Esophagus (tissue), 2 donors: ENCODE measurements at regions not wholly inside any gene's neighbourhood (a gene's known extent, or its start where the extent isn't known, plus 50 kb on each side); places are given as distances from the start of the nearest gene placed in this dataset.

Source experiments
- H3K27ac ChIP-seq, 2 donors: one replicate each; pipeline ENCODE4 v1.5.1; 2013; ENCODE audit warnings: low read depth in 2 of 2, mild to moderate bottlenecking in 2 of 2, inconsistent platforms in 1 of 2, low read length in 1 of 2, moderate library complexity in 1 of 2
- H3K27me3 ChIP-seq, 2 donors: one replicate each; pipeline ENCODE4 v1.6.1; 2013; ENCODE audit warnings: low read length in 2 of 2, control low read depth in 1 of 2, mild to moderate bottlenecking in 1 of 2; ENCODE audit not compliant: insufficient read depth in 2 of 2, control insufficient read depth in 1 of 2
- H3K36me3 ChIP-seq, 2 donors: one replicate each; pipeline ENCODE4 v1.6.1; 2013; ENCODE audit warnings: low read length in 1 of 2; ENCODE audit not compliant: control insufficient read depth in 2 of 2, insufficient read depth in 2 of 2
- H3K4me1 ChIP-seq, 2 donors: one replicate each; pipeline ENCODE4 v1.6.1; 2013; ENCODE audit warnings: low read length in 1 of 2; ENCODE audit not compliant: control insufficient read depth in 2 of 2, insufficient read depth in 2 of 2
- H3K4me3 ChIP-seq, 2 donors: one replicate each; pipeline ENCODE4 v1.5.1; 2013; ENCODE audit warnings: low read length in 2 of 2, mild to moderate bottlenecking in 2 of 2, low read depth in 1 of 2, moderate library complexity in 1 of 2
- H3K9me3 ChIP-seq, 2 donors: one replicate each; pipeline ENCODE4 v1.6.1; 2013; ENCODE audit warnings: mild to moderate bottlenecking in 2 of 2, low read depth in 1 of 2, low read length in 1 of 2, moderate library complexity in 1 of 2; ENCODE audit not compliant: control insufficient read depth in 2 of 2, insufficient read depth in 1 of 2
- WGBS, 2 donors: extraction: QIAGEN DNeasy Blood & Tissue Kit; methylation state at CpG; one replicate each; pipeline ENCODE4 v1.1.7; 2013; 5-methylcytosine and 5-hydroxymethylcytosine counted together
- donor health status: healthy with polysubstance abuse.
- donor health status: Bipolar disorder and iron deficiency.

DNA sequence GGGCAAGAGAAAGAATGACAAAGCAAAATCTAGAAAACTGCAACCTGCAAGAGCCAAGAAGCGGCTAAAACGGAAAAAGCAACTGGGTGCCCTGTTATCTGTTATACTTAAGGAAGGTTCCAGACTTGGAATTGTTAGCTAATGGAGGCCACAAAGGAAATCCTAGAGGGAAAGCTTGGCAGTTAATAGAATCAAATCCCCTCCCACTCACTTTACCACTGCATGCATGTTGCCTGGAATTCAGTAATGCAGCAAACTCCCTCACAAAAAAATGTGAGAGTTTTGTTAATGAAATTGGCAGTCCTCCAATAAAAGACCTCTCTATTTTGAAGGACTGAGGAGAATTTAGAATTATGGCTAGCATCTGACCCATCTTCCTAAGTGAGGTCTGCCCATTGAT lies 164.2 kb upstream of the SOX5 start:
- Histone ChIP-seq H3K4me1 (no peaks in the 10 kb centered on the region), H3K4me3 (no peak overlapping the region), H3K9me3 (no peaks in the 10 kb centered on the region), H3K36me3 (no peaks in the 10 kb centered on the region), H3K27ac (no peak overlapping the region), H3K27me3 (no peaks in the 10 kb centered on the region)
- 90 to 99% methylated on average over 2 of the region's 2 CpGs for WGBS, 2 donors

DNA sequence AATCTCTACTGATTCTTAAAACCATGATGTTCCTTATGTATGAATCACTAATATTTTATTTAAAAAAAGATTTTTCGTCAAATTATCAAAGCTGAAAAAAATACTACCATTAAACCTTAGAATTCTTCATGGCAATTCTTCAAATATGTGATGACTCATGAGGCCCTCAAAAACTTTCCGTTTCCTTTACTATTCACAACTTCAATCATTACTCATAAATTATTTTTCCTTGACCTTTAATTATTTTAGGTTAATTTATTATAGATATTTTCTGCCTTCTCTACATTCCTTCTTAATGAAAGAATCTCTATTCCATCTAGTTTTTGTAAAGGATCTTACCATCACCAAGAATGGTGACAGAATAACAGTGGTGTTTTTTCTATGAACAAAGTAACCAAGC lies 162.1 kb upstream of the SOX5 start:
- Histone ChIP-seq H3K4me3 (no peak overlapping the region), H3K27me3 (no peaks in the 10 kb centered on the region), H3K36me3 (no peaks in the 10 kb centered on the region), H3K27ac (no peak overlapping the region), H3K4me1 (no peaks in the 10 kb centered on the region), H3K9me3 (no peaks in the 10 kb centered on the region)
- whole genome bisulfite sequencing, 2 donors, result 27 to 60% methylated on average over 2 of the region's 2 CpGs

DNA sequence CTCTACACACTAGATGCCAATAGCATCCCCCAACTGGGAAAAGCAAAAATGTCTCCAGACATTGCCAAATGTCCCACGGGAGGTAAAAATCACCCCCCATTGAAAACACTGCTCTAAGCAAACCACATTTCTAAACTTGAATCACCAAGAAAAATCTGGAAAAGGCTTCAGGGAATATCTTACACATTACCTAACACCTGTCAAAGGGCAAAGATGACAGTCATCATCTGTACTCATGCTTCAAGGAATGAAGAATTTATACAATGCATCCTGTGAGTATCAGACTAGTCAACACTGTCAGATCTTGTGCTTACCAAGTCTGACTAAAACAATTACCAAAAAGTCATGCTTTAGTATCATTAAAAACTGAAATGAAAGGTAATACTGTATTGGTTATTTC lies 161.6 kb upstream of the SOX5 start:
- H3K9me3 ChIP-seq, result no peaks in the 10 kb centered on the region
- no peak overlapping the region for H3K4me3 ChIP-seq
- 82 to 91% methylated on average over 1 of the region's 1 CpG for WGBS, 2 donors
- H3K4me1 ChIP-seq, result no peaks in the 10 kb centered on the region
- no peaks in the 10 kb centered on the region for H3K27me3 ChIP-seq
- H3K36me3 ChIP-seq, result no peaks in the 10 kb centered on the region
- H3K27ac ChIP-seq, result no peak overlapping the region

DNA sequence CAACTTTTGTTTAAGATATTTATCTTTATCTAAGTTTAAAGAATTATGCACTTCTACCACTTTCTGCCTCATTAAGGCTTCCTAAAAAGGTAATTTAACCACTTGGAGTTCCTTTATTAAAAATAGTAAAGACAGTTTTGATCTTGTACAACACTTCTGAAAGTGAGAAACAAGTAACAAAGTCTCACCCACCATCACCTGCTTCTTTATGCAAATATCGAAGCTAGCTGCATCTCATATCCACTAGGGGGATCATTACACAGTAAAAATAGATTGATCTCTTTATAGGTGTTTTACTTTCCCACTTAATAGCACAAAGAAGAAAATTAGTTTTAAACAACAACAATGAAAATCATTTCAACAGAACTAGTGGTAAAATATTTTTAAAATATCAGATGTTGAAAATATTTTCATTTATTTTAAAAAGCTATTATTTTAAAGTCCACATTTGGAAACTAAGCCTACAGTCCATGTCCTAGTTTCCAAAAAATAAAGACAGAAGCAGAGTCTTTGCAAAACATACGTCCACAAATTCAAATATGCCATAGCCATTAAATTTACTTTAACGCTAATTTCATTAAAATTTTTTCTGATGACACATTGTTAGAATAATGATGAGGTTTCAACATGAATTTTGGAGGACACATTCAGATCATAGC lies 160.0 kb upstream of the SOX5 start:
- Histone ChIP-seq H3K36me3 (no peaks in the 10 kb centered on the region), H3K4me3 (no peak overlapping the region), H3K4me1 (no peaks in the 10 kb centered on the region), H3K9me3 (no peaks in the 10 kb centered on the region), H3K27me3 (no peaks in the 10 kb centered on the region), H3K27ac (no peak overlapping the region)
- 56% methylated on average over 3 of the region's 3 CpGs for WGBS, 2 donors

DNA sequence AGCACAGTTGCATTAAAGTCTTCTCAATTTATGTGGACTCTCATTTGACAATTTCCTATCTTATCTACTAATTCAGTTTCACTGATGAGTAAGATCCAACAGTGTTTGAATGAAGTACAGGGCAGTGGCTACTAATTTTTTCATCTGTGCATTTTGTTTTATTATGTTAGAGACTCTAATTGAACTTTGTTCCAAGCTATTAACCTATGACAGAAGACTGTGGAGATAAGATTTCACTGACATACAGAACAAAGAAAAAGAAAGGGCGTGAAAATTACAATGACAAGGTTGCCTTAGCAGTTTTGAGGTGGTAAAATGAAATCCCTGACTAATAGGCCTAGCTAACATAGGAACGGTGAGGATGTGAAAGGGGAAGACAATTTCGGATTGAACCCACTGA lies 153.2 kb upstream of the SOX5 start:
- H3K9me3 ChIP-seq, result no peaks in the 10 kb centered on the region
- H3K27ac ChIP-seq, result no peak overlapping the region
- H3K4me1 ChIP-seq, result no peaks in the 10 kb centered on the region
- no peaks in the 10 kb centered on the region for H3K36me3 ChIP-seq
- H3K27me3 ChIP-seq, result no peaks in the 10 kb centered on the region
- no peak overlapping the region for H3K4me3 ChIP-seq
- 77 to 81% methylated on average over 3 of the region's 3 CpGs for WGBS, 2 donors

DNA sequence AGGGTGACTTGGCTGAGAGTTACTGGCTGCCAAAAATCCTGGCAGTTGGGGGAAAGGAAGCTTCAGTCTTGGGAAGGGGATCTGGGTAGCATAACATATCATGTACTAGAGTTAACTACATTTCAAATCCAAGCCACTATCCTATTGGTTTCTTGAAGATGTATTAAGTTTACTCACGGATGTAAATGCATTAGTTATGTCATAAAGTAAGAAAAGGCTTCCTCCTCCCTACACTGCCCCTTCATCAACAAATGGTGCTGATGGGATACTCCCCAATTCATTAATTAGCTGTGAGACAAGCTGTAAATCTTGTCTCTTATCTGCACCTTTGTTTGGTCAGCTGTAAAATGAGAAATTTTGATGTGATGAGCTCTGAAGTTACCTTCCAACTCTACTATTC lies 150.1 kb upstream of the SOX5 start:
- H3K4me3 ChIP-seq, result no peak overlapping the region
- H3K9me3 ChIP-seq, result no peaks in the 10 kb centered on the region
- H3K27ac ChIP-seq, result no peak overlapping the region
- H3K4me1 ChIP-seq, result no peaks in the 10 kb centered on the region
- no peaks in the 10 kb centered on the region for H3K27me3 ChIP-seq
- no peaks in the 10 kb centered on the region for H3K36me3 ChIP-seq
- WGBS, 2 donors, result 62 to 67% methylated on average over 1 of the region's 1 CpG

DNA sequence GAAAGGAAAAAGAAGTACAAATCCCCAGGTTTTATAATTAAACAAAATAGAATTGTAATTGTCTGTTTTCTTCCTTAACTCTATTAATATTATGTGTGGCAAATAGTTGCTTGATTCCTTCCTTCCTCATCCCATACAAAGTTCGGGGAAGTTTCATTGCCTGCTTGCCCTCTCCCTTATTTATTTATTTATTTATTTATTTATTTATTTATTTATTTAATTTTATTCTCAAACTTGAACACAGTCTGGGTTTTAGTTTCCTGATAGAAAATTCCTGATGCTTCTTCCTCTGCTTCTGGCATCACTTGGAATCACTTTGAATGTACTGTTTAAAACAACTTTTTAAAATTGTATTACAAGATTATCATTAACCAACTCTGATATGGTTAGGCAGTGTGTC lies 145.8 kb upstream of the SOX5 start:
- Histone ChIP-seq H3K4me1 (no peaks in the 10 kb centered on the region), H3K27ac (no peak overlapping the region)
- 87 to 95% methylated on average over 1 of the region's 1 CpG for WGBS, 2 donors

DNA sequence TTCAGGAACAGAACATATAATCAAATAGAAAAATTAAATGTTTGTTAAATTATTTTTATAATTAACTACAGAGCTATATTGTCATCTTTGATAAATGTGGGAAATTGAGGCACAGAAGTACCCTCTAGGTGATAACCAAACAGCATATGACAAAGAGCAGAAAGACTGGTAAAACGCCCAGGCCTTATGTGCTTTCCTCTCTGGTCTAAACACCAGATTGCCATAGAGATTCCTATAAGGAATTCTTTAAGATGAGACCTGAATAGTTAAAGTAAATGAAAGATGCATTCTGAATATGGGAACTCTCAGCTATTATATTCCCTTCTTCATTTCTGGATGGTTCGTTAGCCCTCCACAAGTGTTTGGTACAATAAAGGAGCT lies 140.0 kb upstream of the SOX5 start:
- H3K27ac ChIP-seq, result no peak overlapping the region
- no peaks in the 10 kb centered on the region for H3K27me3 ChIP-seq
- H3K36me3 ChIP-seq, result no peaks in the 10 kb centered on the region
- 78 to 85% methylated on average over 2 of the region's 2 CpGs for WGBS, 2 donors
- H3K9me3 ChIP-seq, result no peaks in the 10 kb centered on the region
- no peaks in the 10 kb centered on the region for H3K4me1 ChIP-seq
- no peak overlapping the region for H3K4me3 ChIP-seq

More for the DNA sequence above, 145.8 kb upstream of the SOX5 start:
- no peaks in the 10 kb centered on the region for H3K27me3 ChIP-seq
- H3K36me3 ChIP-seq, result no peaks in the 10 kb centered on the region
- H3K9me3 ChIP-seq, result no peaks in the 10 kb centered on the region
- no peak overlapping the region for H3K4me3 ChIP-seq

DNA sequence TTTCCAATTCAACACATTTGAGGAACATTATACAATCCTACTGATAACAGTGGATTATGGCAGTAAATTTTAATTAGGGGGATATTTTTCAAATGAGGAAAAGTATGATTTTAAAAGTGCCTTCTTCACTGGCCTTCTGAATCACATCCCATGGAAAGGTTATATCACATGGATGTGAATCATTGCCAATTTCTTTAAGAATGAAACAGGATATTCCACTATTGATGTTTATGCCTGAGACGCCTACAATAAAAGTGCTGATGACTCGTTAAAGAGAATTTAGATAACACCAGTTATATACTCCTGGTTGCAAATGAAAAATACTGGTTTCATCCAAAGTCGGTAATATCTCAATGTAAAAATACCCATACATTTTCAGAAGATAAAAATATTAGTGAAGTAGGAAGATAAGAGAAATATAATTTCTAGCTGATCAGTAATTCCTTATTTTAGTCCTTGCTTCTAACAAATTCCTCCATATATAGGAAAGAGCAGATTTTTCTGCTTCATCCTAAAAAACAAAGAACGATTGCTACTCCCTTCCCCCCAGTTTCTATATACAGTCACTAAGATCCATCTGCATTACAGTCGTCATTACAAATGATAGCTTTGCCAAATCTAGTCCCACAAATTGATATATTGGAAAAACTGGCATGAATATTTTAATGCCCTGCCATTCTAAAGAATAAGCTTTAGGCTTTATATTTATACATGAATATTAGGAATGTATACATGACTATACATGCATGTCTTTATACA lies 139.5 kb upstream of the SOX5 start:
- Histone ChIP-seq H3K27me3 (no peaks in the 10 kb centered on the region), H3K9me3 (no peaks in the 10 kb centered on the region), H3K27ac (no peak overlapping the region), H3K4me1 (no peaks in the 10 kb centered on the region), H3K4me3 (no peak overlapping the region), H3K36me3 (no peaks in the 10 kb centered on the region)
- WGBS, 2 donors, result 74 to 76% methylated on average over 5 of the region's 5 CpGs

DNA sequence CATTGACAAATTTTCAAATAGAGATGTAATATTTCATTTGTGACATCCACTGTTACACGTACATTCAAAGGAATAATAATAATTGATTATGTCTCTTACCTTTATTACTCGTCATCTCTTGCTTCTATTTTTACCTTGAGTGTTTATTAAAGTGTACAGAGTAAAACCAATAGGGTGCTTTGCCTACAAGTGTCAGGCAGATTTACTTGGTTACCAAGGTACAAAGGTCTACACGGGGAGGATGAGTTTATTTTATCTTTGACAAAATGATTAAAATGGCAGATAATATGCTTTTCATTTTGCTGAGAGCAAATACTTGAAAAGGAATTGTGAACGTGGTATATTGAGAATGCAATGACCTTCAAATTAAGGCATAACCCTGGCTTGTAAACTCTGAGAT lies 137.8 kb upstream of the SOX5 start:
- Histone ChIP-seq H3K9me3 (no peaks in the 10 kb centered on the region), H3K36me3 (no peaks in the 10 kb centered on the region), H3K4me1 (no peaks in the 10 kb centered on the region), H3K4me3 (no peak overlapping the region), H3K27ac (no peak overlapping the region), H3K27me3 (no peaks in the 10 kb centered on the region)
- WGBS, 2 donors, result 54 to 69% methylated on average over 4 of the region's 4 CpGs
